ENCODE measurements at regions not wholly inside any gene's neighbourhood (a gene's known extent, or its start where the extent isn't known, plus 50 kb on each side); places are given as distances from the start of the nearest gene placed in this dataset.

DNA sequence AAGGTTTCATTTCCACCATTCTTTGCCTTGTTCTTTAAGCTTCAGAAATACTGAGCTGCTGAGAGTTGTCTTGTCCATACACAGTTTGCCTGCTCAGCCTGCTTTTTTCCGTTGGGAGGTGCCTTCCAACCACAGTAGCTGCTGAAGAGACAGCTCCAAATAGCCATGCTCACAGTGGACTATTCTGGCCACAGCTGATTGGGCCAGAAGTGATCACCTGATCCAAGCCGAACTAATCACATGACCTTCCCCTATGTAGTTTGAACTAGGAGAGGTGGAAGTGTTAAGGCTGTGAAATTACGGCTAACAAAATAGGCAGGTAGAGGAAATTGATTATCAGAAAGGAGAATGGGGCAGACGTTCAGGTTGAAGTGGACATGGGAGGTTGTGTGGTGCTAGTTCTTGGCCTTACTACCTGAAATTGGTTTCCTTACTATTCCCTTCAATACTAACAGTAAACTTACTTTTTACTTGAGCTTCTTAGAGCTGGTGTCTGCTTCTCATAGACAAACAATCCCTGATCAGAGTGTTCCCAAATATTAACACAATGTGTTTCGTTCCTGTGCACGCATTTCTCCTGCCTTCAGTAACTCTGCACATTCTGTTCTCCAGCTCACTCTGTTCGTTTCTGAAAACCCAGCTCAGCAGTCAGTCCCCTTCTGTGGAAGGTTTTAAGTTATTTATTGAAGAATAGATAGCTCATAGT, 136.1 kb downstream of the RWDD3 start:
- Mint-ChIP-seq H3K27me3 (no peaks in the 10 kb centered on the region), H3K36me3 (ENCODE audit: low read depth) (no peaks in the 10 kb centered on the region), H3K4me3 (no peak overlapping the region), H3K4me1 (ENCODE audit: low read depth) (no peaks in the 10 kb centered on the region), H3K9me3 (peaks cover 5% of the 10 kb centered on the region), H3K27ac (no peak overlapping the region)
- no peak for DNase-seq
- Histone ChIP-seq H3K4me3 (ENCODE audit: low read length) (no peak overlapping the region), H3K27me3 (ENCODE audit: control insufficient read depth in 1 of 2, insufficient read depth in 2 of 2, low read length in 2 of 2) (peaks cover 0 to 2% of the 10 kb centered on the region in 2 experiments), H3K27ac (ENCODE audit: low read depth in 1 of 2, low read length in 2 of 2) (no peak overlapping the region), H3K36me3 (ENCODE audit: insufficient read depth, low read length) (no peaks in the 10 kb centered on the region), H3K4me1 (ENCODE audit: insufficient read depth, low read length) (no peaks in the 10 kb centered on the region), H3K9me3 (ENCODE audit: control insufficient read depth in 1 of 2, insufficient read depth in 1 of 2, low read length in 2 of 2) (no peaks in the 10 kb centered on the region)
- intact Hi-C loops (cut with DNase I, micrococcal nuclease) = no loop called here
- ChIA-PET CTCF (no interaction called here), POLR2A (no interaction called here)
- no peak for ATAC-seq (ENCODE audit: poor library complexity)
- TF ChIP-seq, protein P1, sequence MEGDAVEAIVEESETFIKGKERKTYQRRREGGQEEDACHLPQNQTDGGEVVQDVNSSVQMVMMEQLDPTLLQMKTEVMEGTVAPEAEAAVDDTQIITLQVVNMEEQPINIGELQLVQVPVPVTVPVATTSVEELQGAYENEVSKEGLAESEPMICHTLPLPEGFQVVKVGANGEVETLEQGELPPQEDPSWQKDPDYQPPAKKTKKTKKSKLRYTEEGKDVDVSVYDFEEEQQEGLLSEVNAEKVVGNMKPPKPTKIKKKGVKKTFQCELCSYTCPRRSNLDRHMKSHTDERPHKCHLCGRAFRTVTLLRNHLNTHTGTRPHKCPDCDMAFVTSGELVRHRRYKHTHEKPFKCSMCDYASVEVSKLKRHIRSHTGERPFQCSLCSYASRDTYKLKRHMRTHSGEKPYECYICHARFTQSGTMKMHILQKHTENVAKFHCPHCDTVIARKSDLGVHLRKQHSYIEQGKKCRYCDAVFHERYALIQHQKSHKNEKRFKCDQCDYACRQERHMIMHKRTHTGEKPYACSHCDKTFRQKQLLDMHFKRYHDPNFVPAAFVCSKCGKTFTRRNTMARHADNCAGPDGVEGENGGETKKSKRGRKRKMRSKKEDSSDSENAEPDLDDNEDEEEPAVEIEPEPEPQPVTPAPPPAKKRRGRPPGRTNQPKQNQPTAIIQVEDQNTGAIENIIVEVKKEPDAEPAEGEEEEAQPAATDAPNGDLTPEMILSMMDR (IDR thresholded peaks at IDR 0.05) = no peak

DNA sequence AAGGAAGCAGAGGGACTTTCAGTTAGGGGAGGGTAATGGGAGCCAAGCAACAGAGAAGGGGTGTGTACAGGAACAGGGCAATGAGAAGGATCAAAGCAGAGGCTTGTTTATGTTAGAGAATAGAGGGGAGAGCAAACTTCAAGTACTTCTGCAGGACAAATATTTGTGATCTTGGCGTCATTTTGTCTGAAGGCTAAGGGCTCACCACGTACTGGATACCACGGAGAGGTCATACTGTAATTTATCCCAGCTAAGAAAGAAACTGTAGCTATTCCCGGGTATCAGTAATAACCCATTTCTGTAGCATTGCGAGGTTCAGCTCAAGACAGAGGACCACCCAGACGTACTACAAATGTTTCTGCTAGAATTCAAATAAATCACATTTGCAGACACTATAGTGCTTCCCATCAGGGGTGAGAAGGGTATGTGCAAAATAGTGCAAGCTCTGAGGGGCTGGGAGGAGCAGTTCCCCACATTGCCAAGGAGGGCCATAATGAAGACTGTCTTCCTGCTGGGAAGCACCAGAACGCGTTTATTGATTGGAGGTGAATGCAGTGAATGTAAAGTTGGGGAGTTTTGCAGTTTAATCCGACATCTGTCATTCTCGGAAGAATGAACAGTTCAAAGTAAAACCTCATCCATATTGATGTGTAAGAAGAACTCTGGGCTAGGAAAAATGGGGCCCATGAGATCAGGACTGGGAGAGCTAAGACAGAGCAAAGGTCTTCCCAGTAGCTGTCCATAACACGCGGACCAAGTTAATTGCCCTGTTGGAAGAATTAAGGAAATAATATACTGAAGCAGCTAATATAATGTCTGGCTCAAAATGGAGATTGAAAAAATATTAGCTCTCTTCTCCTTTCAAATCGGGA, 136.9 kb downstream of the RWDD3 start:
- ATAC-seq (ENCODE audit: poor library complexity) (no peak), DNase-seq (no peak)
- Histone ChIP-seq H3K4me1 (ENCODE audit: insufficient read depth, low read length) (no peaks in the 10 kb centered on the region), H3K27ac (ENCODE audit: low read depth in 1 of 2, low read length in 2 of 2) (no peak overlapping the region), H3K4me3 (ENCODE audit: low read length) (no peak overlapping the region), H3K9me3 (ENCODE audit: control insufficient read depth in 1 of 2, insufficient read depth in 1 of 2, low read length in 2 of 2) (no peaks in the 10 kb centered on the region), H3K36me3 (ENCODE audit: insufficient read depth, low read length) (no peaks in the 10 kb centered on the region), H3K27me3 (ENCODE audit: control insufficient read depth in 1 of 2, insufficient read depth in 2 of 2, low read length in 2 of 2) (peaks cover 0 to 2% of the 10 kb centered on the region in 2 experiments)
- TF ChIP-seq, protein P1 (IDR thresholded peaks at IDR 0.05) = no peak
- intact Hi-C loops (cut with DNase I, micrococcal nuclease) = no loop called here
- ChIA-PET POLR2A (no interaction called here), CTCF (no interaction called here)
- H3K9me3 Mint-ChIP-seq = peaks cover 3% of the 10 kb centered on the region
- no peaks in the 10 kb centered on the region for H3K36me3 Mint-ChIP-seq (ENCODE audit: low read depth)
- H3K4me3 Mint-ChIP-seq = no peak overlapping the region
- no peak overlapping the region for H3K27ac Mint-ChIP-seq
- no peaks in the 10 kb centered on the region for H3K4me1 Mint-ChIP-seq (ENCODE audit: low read depth)
- H3K27me3 Mint-ChIP-seq = no peaks in the 10 kb centered on the region

DNA sequence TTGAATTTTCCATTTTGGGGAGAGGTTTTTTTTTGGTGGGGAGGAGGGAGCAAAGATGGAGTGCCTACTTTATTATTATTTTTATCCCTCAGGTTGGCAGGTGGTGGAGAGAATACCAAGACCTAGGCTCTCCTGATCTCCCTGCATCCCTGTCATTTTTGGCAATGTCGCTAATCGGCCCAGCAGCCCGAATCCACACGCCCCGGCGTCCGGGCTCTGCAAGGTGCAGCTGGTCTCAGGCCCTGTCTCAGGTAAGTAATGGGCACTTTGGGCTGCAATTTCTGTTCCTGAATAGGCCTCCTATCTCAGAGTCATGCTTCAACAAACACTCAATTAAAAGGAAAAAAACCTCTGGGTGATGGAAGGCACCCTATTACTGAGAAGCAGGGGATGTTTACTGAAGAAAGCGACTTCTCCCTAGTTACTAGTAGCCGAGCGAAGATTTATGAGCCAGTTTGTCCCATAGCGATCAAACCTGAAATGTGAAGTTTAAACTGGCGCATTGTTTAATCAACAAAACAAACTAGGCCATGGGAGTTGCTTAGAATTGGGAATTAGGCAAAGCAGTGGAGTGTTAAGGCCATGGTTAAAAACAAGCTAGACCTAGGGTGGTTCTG, 137.8 kb downstream of the RWDD3 start:
- H3K27me3 ChIP-seq (ENCODE audit: control insufficient read depth in 1 of 2, insufficient read depth in 2 of 2, low read length in 2 of 2) = peaks cover 0 to 2% of the 10 kb centered on the region in 2 experiments
- ATAC-seq (ENCODE audit: poor library complexity) (no peak), DNase-seq (no peak)
- no peaks in the 10 kb centered on the region for H3K4me1 Mint-ChIP-seq (ENCODE audit: low read depth)
- TF ChIP-seq, protein P1 (IDR thresholded peaks at IDR 0.05) = no peak
- H3K27ac Mint-ChIP-seq = no peak overlapping the region
- CTCF ChIA-PET = no interaction called here
- intact Hi-C loops (cut with DNase I, micrococcal nuclease) = no loop called here
- no peaks in the 10 kb centered on the region for H3K27me3 Mint-ChIP-seq
- no peak overlapping the region for H3K27ac ChIP-seq (ENCODE audit: low read depth in 1 of 2, low read length in 2 of 2)
- no peak overlapping the region for H3K4me3 ChIP-seq (ENCODE audit: low read length)
- peaks cover 2% of the 10 kb centered on the region for H3K9me3 Mint-ChIP-seq
- H3K9me3 ChIP-seq (ENCODE audit: control insufficient read depth in 1 of 2, insufficient read depth in 1 of 2, low read length in 2 of 2) = no peaks in the 10 kb centered on the region
- no peaks in the 10 kb centered on the region for H3K4me1 ChIP-seq (ENCODE audit: insufficient read depth, low read length)
- H3K4me3 Mint-ChIP-seq = no peak overlapping the region
- no peaks in the 10 kb centered on the region for H3K36me3 Mint-ChIP-seq (ENCODE audit: low read depth)
- POLR2A ChIA-PET = no interaction called here
- H3K36me3 ChIP-seq (ENCODE audit: insufficient read depth, low read length) = no peaks in the 10 kb centered on the region
